ENCODE measurements at regions not wholly inside any gene's neighbourhood (a gene's known extent, or its start where the extent isn't known, plus 50 kb on each side); places are given as distances from the start of the nearest gene placed in this dataset.
"Not testable (repeated sequence)": the region's sequence is repeated elsewhere in the genome, so short reads cannot be mapped to it uniquely, and the experiment has no call there.

- Histone ChIP-seq H3K4me3 (no peak overlapping the region), H3K4me2 (no peak overlapping the region), H2AFZ (no peak overlapping the region), H3K9me2 (ENCODE audit: insufficient read depth) (no peaks in the 10 kb centered on the region), H3K4me1 (replicated peaks; ENCODE audit: insufficient read depth) (no peaks in the 10 kb centered on the region), H3F3A (ENCODE audit: insufficient read depth, low read depth) (no peaks in the 10 kb centered on the region), H3K36me3 (ENCODE audit: low read depth) (no peaks in the 10 kb centered on the region), H4K20me1 (ENCODE audit: insufficient read depth) (no peaks in the 10 kb centered on the region), H3K79me2 (ENCODE audit: low read depth) (no peaks in the 10 kb centered on the region), H3K27ac (no peak overlapping the region), H3K27me3 (ENCODE audit: insufficient read depth, low read depth) (no peaks in the 10 kb centered on the region), H3K9me3 (ENCODE audit: insufficient read depth, low read depth) (no peaks in the 10 kb centered on the region)
- BruUV-seq (replicated peaks), result no TSS peak
- ChIA-PET CTCF (no interaction called here), POLR2A (ENCODE audit: unreplicated experiment) (no interaction called here)
- DNase-seq, result peak in 1 of 2 experiments; percentile 14
- intact Hi-C loops (cut with micrococcal nuclease; ENCODE audit: unreplicated experiment), result no loop called here
- TF ChIP-seq EZH2 (IDR thresholded peaks at IDR 0.05; ENCODE audit: low read depth) (no peak), CTCF (conservative IDR thresholded peaks at IDR 0.05) (no peak)
Observed at GRCh38 chr1:173392895-173393658, 84.1 kb upstream of the PRDX6 start.

DNA sequence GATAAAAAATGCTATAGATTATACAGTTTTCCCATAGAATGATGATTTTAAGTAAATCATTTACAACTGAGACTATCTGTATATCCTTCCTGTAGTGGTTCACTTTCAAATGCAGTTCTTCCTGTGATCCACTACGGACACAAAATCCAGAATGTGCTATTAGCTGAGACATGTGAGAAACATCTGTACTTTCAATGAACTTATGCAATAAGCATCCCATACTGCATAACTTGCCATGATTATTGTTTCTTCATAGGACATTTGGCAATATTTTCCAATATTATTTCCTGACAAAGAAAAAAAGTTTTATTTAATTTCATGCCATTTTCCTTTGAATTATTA, 83.5 kb upstream of the PRDX6 start:
- no peaks in the 10 kb centered on the region for H3K27me3 ChIP-seq (ENCODE audit: insufficient read depth, low read depth)
- H3K4me1 ChIP-seq (replicated peaks; ENCODE audit: insufficient read depth), result no peaks in the 10 kb centered on the region
- intact Hi-C loops (cut with micrococcal nuclease; ENCODE audit: unreplicated experiment), result no loop called here
- no peak overlapping the region for H2AFZ ChIP-seq
- no TSS peak for BruUV-seq (replicated peaks)
- H3K4me2 ChIP-seq, result no peak overlapping the region
- no peaks in the 10 kb centered on the region for H3K79me2 ChIP-seq (ENCODE audit: low read depth)
- no peaks in the 10 kb centered on the region for H3K36me3 ChIP-seq (ENCODE audit: low read depth)
- no peak overlapping the region for H3K4me3 ChIP-seq
- TF ChIP-seq CTCF (conservative IDR thresholded peaks at IDR 0.05), result no peak
- CTCF ChIA-PET, result no interaction called here
- H4K20me1 ChIP-seq (ENCODE audit: insufficient read depth), result no peaks in the 10 kb centered on the region
- H3K9me2 ChIP-seq (ENCODE audit: insufficient read depth), result no peaks in the 10 kb centered on the region
- no peaks in the 10 kb centered on the region for H3K9me3 ChIP-seq (ENCODE audit: insufficient read depth, low read depth)
- no peaks in the 10 kb centered on the region for H3F3A ChIP-seq (ENCODE audit: insufficient read depth, low read depth)
- POLR2A ChIA-PET (ENCODE audit: unreplicated experiment), result no interaction called here
- DNase-seq, result no peak
- H3K27ac ChIP-seq, result no peak overlapping the region

DNA sequence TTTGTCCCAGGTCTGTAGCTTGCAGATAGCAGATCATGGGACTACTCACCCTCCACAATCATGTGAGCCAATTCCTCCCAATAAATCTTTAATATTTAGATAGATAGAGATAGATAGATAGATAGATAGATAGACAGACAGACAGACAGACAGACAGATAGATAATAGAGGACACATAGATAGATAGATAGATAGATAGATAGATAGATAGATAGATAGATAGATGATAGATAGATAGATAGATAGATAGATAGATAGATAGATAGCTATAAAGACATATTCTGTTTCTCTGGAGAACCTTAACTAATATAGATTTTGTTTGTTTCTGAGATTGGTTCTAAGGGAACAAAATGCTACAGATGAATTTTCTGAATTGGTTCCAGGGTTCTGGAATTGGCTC, 82.3 kb upstream of the PRDX6 start:
- POLR2A ChIA-PET (ENCODE audit: unreplicated experiment); DNase-seq; BruUV-seq (replicated peaks); H3K27me3 ChIP-seq (ENCODE audit: insufficient read depth, low read depth); H4K20me1 ChIP-seq (ENCODE audit: insufficient read depth); H2AFZ ChIP-seq; H3F3A ChIP-seq (ENCODE audit: insufficient read depth, low read depth); H3K79me2 ChIP-seq (ENCODE audit: low read depth); intact Hi-C loops (cut with micrococcal nuclease; ENCODE audit: unreplicated experiment); H3K4me2 ChIP-seq; H3K27ac ChIP-seq; H3K9me2 ChIP-seq (ENCODE audit: insufficient read depth); H3K4me1 ChIP-seq (replicated peaks; ENCODE audit: insufficient read depth); H3K36me3 ChIP-seq (ENCODE audit: low read depth); H3K9me3 ChIP-seq (ENCODE audit: insufficient read depth, low read depth); CTCF ChIA-PET; H3K4me3 ChIP-seq: not testable (repeated sequence)

GRCh38 chr1:173395762-173396161, 81.4 kb upstream of the PRDX6 start:
- Histone ChIP-seq H3K4me1 (replicated peaks; ENCODE audit: insufficient read depth) (no peaks in the 10 kb centered on the region), H3K4me2 (no peak overlapping the region), H4K20me1 (ENCODE audit: insufficient read depth) (no peaks in the 10 kb centered on the region), H3K79me2 (ENCODE audit: low read depth) (no peaks in the 10 kb centered on the region), H2AFZ (no peak overlapping the region), H3F3A (ENCODE audit: insufficient read depth, low read depth) (no peaks in the 10 kb centered on the region), H3K36me3 (ENCODE audit: low read depth) (no peaks in the 10 kb centered on the region), H3K27me3 (ENCODE audit: insufficient read depth, low read depth) (no peaks in the 10 kb centered on the region), H3K4me3 (no peak overlapping the region), H3K9me3 (ENCODE audit: insufficient read depth, low read depth) (no peaks in the 10 kb centered on the region), H3K9me2 (ENCODE audit: insufficient read depth) (no peaks in the 10 kb centered on the region), H3K27ac (no peak overlapping the region)
- TF ChIP-seq EZH2 (IDR thresholded peaks at IDR 0.05; ENCODE audit: low read depth) (no peak), CTCF (conservative IDR thresholded peaks at IDR 0.05) (no peak)
- ChIA-PET CTCF (no interaction called here), POLR2A (ENCODE audit: unreplicated experiment) (no interaction called here)
- DNase-seq, result no peak
- no TSS peak for BruUV-seq (replicated peaks)
- intact Hi-C loops (cut with micrococcal nuclease; ENCODE audit: unreplicated experiment), result no loop called here
